ENCODE measurements at regions not wholly inside any gene's neighbourhood (a gene's known extent, or its start where the extent isn't known, plus 50 kb on each side); places are given as distances from the start of the nearest gene placed in this dataset.
A peak's percentile ranks its signal among the peaks of the same experiment; 100 is the strongest.

GRCh38 chr2:144835634-144836350, 315.9 kb upstream of the ZEB2 start:
- TF ChIP-seq, protein P1, sequence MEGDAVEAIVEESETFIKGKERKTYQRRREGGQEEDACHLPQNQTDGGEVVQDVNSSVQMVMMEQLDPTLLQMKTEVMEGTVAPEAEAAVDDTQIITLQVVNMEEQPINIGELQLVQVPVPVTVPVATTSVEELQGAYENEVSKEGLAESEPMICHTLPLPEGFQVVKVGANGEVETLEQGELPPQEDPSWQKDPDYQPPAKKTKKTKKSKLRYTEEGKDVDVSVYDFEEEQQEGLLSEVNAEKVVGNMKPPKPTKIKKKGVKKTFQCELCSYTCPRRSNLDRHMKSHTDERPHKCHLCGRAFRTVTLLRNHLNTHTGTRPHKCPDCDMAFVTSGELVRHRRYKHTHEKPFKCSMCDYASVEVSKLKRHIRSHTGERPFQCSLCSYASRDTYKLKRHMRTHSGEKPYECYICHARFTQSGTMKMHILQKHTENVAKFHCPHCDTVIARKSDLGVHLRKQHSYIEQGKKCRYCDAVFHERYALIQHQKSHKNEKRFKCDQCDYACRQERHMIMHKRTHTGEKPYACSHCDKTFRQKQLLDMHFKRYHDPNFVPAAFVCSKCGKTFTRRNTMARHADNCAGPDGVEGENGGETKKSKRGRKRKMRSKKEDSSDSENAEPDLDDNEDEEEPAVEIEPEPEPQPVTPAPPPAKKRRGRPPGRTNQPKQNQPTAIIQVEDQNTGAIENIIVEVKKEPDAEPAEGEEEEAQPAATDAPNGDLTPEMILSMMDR (conservative IDR thresholded peaks at IDR 0.05; ENCODE audit: low read depth, low read length): no peak
- TF ChIP-seq EZH2phosphoT487 (IDR thresholded peaks at IDR 0.05; ENCODE audit: borderline replicate concordance, low read length) (no peak), EZH2 (IDR thresholded peaks at IDR 0.05; ENCODE audit: low read length, unreplicated experiment) (no peak)
- Histone ChIP-seq H3K4me2 (ENCODE audit: low read length) (0 out of 2 replicates have a peak overlapping the region, but pooled peaks have one; percentile 12), H3K36me3 (ENCODE audit: low read depth, low read length) (no peaks in the 10 kb centered on the region), H3K9ac (ENCODE audit: low read length) (no peak overlapping the region), H3K4me3 (ENCODE audit: low read length) (no peak overlapping the region), H3K27ac (ENCODE audit: low read length) (no peak overlapping the region), H4K20me1 (ENCODE audit: low read length) (no peaks in the 10 kb centered on the region), H3F3A (ENCODE audit: low read length, unreplicated experiment) (no peaks in the 10 kb centered on the region), H3K9me3 (ENCODE audit: low read length) (no peaks in the 10 kb centered on the region), H2AFZ (ENCODE audit: low read length) (no peak overlapping the region), H3K79me2 (ENCODE audit: low read length) (no peaks in the 10 kb centered on the region), H3K4me1 (ENCODE audit: insufficient read depth, low read length) (peaks cover 31% of the 10 kb centered on the region), H3K27me3 (ENCODE audit: low read length) (no peaks in the 10 kb centered on the region), H3K9me2 (replicated peaks; ENCODE audit: low read length) (no peaks in the 10 kb centered on the region)
- ChIA-PET CTCF (interaction anchor here (0.6 kb wide), 1 partner anchor 14 kb away, joined by 3 read pairs; no protein-coding TSS in a partner anchor), POLR2A (ENCODE audit: unreplicated experiment) (interaction anchor here (0.6 kb wide), 2 partner anchors 39 to 109 kb away, joined by 11 to 15 read pairs; no protein-coding TSS in a partner anchor)
- no TSS peak for BruUV-seq (replicated peaks)
- intact Hi-C loops (cut with micrococcal nuclease): no loop called here
- DNase-seq: peak; percentile 42
- ATAC-seq: peak; percentile 74

DNA sequence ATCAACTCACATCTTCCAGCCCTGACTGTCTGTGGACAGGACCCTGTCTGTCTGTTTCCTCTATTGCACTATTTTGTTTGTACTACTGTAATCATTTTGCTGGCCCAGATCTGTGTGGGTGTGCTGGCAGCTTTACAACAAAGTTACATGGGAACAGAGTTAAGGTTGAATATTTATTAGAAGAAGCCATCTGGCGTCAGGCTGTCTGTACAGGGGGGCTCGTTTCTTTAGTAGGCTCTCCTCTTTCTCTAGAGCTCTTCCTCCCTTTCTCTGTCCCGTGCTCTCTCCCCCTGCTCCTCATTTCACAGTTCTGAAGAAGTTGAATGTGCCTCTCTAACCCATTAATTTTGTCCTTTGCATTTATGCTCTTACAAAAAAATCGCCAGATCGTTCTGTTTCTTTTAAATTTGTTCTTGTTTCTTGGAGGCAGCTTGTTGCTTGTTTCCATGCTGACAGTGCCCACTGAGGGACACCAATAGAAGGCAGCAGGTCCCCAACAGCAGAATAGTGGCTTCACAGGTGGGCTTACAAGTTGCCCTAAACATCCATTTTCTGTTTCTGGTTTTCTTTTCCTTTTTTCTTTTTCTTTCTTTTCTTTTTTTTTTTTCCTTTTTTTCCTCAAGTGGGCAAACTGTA, 315.2 kb upstream of the ZEB2 start:
- Histone ChIP-seq H4K20me1 (ENCODE audit: low read length) (no peaks in the 10 kb centered on the region), H3K36me3 (ENCODE audit: low read depth, low read length) (no peaks in the 10 kb centered on the region), H3K79me2 (ENCODE audit: low read length) (no peaks in the 10 kb centered on the region), H3K9me3 (ENCODE audit: low read length) (no peaks in the 10 kb centered on the region), H3K4me1 (ENCODE audit: insufficient read depth, low read length) (peaks cover 31% of the 10 kb centered on the region), H3K4me3 (ENCODE audit: low read length) (no peak overlapping the region), H3K9ac (ENCODE audit: low read length) (no peak overlapping the region), H2AFZ (ENCODE audit: low read length) (no peak overlapping the region), H3F3A (ENCODE audit: low read length, unreplicated experiment) (no peaks in the 10 kb centered on the region), H3K9me2 (replicated peaks; ENCODE audit: low read length) (no peaks in the 10 kb centered on the region), H3K4me2 (ENCODE audit: low read length) (peak overlapping the region; percentile 12; the same call in 1 of the 2 replicates), H3K27ac (ENCODE audit: low read length) (no peak overlapping the region), H3K27me3 (ENCODE audit: low read length) (no peaks in the 10 kb centered on the region)
- TF ChIP-seq EZH2phosphoT487 (IDR thresholded peaks at IDR 0.05; ENCODE audit: borderline replicate concordance, low read length): no peak
- TF ChIP-seq, protein P1 (conservative IDR thresholded peaks at IDR 0.05; ENCODE audit: low read depth, low read length): no peak
- TF ChIP-seq EZH2 (IDR thresholded peaks at IDR 0.05; ENCODE audit: low read length, unreplicated experiment): no peak
- POLR2A ChIA-PET (ENCODE audit: unreplicated experiment): no interaction called here
- intact Hi-C loops (cut with micrococcal nuclease): no loop called here
- CTCF ChIA-PET: interaction anchor here (0.6 kb wide), 1 partner anchor 14 kb away, joined by 3 read pairs; no protein-coding TSS in a partner anchor
- ATAC-seq (peak; percentile 34; the same call in 1 of the 2 replicates), DNase-seq (peak; percentile 10)
- no TSS peak for BruUV-seq (replicated peaks)

All from PC-3 (cell line).